WI38 (cell line): ENCODE measurements at regions not wholly inside any gene's neighbourhood (a gene's known extent, or its start where the extent isn't known, plus 50 kb on each side); places are given as distances from the start of the nearest gene placed in this dataset.

Source experiments
- H3K4me3 ChIP-seq: 2 replicates; pipeline ENCODE4 v1.5.1; 2011; ENCODE audit warnings: low read depth, mild to moderate bottlenecking, control low read depth, low read length
- CTCF ChIP-seq: IDR thresholded peaks from 2 replicates; pipeline ENCODE4 v1.5.1; 2012; ENCODE audit warnings: low read depth, mild to moderate bottlenecking, control low read depth, low read length

- TF ChIP-seq CTCF = no peak
- H3K4me3 ChIP-seq = no peak overlapping the region
These were observed 98.1 kb upstream of the MAX start for GRCh38 chr14:65200454-65200853.

- no peak overlapping the region for H3K4me3 ChIP-seq
- TF ChIP-seq CTCF = no peak
These were observed 101.3 kb upstream of the MAX start for GRCh38 chr14:65203574-65203973.

- no peak for TF ChIP-seq CTCF
- no peak overlapping the region for H3K4me3 ChIP-seq
These were observed 101.7 kb upstream of the MAX start for GRCh38 chr14:65204056-65204455.

- no peak overlapping the region for H3K4me3 ChIP-seq
- TF ChIP-seq CTCF = no peak
These were observed 103.7 kb upstream of the MAX start for GRCh38 chr14:65206078-65206447.

- no peak overlapping the region for H3K4me3 ChIP-seq
- no peak for TF ChIP-seq CTCF
These were observed 104.3 kb upstream of the MAX start for GRCh38 chr14:65206448-65207096.

GRCh38 chr14:65208548-65208947, 106.2 kb upstream of the MAX start:
- TF ChIP-seq CTCF = no peak
- no peak overlapping the region for H3K4me3 ChIP-seq

GRCh38 chr14:65210118-65210821, 108.0 kb upstream of the MAX start:
- no peak overlapping the region for H3K4me3 ChIP-seq
- no peak for TF ChIP-seq CTCF
